SIG-M5 treated with dmso at 0.1 percent for 504 hours (cell line): ENCODE measurements at regions not wholly inside any gene's neighbourhood (a gene's known extent, or its start where the extent isn't known, plus 50 kb on each side); places are given as distances from the start of the nearest gene placed in this dataset.
"Not testable (repeated sequence)": the region's sequence is repeated elsewhere in the genome, so short reads cannot be mapped to it uniquely, and the experiment has no call there.

Experiments
- DNase-seq: peaks from one replicate; lab custom pipeline; 2025; ENCODE audit not compliant: unreplicated experiment; lab: John Stamatoyannopoulos, UW

- DNase-seq: no peak
These were observed 234.2 kb upstream of the ANKRD50 start for GRCh38 chr4:124946696-124947095.

- no peak for DNase-seq
These were observed 232.9 kb upstream of the ANKRD50 start for GRCh38 chr4:124945422-124945821.

DNA sequence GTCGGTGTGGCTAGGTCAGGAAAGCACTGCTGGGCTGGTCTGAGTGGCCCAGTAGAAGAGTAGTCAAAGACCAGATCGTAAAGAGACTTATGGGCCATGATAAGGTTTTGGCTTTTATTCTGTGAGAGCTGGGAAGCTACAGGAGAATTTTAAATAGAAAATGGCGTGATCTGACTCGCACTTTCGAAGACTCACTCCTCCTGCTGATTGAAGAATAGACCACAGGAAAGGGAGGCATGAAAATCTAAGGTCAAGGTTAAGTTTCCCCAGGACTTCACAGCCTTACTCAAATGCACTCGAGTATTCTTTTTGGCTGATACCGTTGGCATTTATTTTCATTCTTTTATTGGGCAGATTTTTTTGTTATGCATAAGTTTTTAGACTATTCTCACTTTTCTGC, 231.4 kb upstream of the ANKRD50 start:
- DNase-seq: no peak

- DNase-seq: no peak
These were observed 230.8 kb upstream of the ANKRD50 start for GRCh38 chr4:124943145-124943889.

GRCh38 chr4:124941267-124941666, 228.7 kb upstream of the ANKRD50 start:
- DNase-seq: peak; percentile 6

GRCh38 chr4:124940387-124940786, 227.9 kb upstream of the ANKRD50 start:
- DNase-seq: no peak

DNA sequence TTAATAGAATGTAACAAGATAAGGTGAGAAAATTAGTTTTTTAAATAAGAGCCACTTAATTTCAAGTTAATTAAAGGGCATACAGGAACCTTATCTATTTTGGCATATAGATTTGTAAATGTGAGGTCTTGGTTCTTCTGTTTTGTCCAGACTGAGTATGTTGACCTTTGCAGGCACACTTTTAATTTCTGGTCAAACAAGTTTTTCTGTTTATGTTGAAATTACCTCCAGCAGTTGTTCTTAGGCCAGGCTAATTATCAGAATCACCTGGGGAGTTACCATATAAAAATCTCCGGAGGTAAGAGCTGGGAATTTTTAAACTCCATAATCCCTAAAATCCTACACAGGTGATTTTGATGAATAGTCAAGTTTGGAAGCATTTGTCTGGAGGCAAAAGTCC, 227.4 kb upstream of the ANKRD50 start:
- peak; percentile 25 for DNase-seq

GRCh38 chr4:124938836-124939235, 226.3 kb upstream of the ANKRD50 start:
- DNase-seq: no peak

GRCh38 chr4:124937993-124938392, 225.5 kb upstream of the ANKRD50 start:
- no peak for DNase-seq

GRCh38 chr4:124936427-124936826, 223.9 kb upstream of the ANKRD50 start:
- no peak for DNase-seq

DNA sequence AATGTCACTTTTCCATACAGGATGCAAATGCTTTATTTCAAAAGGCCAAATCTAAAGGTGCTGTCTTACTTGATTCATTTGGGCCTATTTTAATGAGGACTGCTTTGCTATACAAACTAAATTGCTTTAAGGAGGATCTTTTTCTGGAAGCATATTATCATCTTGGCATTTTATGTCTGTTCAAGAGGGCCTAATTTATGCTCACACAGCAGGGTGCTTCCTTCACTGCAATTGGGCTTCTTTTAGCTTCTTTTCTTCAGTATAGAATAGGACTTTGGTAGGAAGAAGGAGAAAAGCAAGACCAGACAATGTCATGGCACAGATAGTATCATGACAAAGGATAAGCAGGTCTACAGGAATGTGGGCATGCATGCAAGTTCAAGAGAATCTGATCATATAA, 222.4 kb upstream of the ANKRD50 start:
- no peak for DNase-seq

DNA sequence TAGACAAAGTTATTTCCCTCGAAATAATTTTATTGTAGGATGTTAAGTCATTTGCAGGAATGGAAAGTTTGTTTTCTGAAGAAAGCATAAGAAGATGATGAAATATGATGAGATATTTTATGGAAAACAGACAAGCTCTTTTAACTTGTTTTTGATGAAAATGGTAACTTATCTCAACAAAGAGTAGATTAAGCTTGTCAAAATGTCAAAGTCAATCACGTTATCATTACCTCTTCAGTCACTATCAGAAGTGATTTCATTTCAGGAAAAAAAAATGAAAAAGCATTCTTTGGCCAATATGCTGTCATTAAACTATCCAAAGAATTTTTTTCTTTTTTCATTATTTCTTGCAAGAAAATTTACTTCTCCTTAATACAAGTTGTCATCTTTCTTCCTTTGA, 221.0 kb upstream of the ANKRD50 start:
- no peak for DNase-seq

DNA sequence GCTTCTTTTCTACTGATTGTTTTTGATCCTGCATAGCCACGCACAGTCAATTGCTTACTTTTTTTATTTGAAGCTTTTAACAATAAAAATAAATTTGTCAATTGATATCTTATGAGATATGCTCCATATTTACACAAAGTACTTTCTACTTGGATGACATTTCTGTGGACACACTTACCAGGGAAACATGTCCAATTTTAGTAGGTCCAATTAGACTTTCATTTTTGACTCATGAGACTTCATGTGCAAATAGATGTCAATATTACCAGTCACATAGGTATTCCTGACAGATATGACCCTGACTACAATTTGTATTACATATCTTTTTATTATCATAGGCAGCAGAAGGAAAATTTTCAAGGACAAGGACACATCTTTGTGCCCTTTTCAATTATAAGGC, 219.9 kb upstream of the ANKRD50 start:
- DNase-seq: no peak

- DNase-seq: no peak
These were observed 218.5 kb upstream of the ANKRD50 start for GRCh38 chr4:124931050-124931449.

DNA sequence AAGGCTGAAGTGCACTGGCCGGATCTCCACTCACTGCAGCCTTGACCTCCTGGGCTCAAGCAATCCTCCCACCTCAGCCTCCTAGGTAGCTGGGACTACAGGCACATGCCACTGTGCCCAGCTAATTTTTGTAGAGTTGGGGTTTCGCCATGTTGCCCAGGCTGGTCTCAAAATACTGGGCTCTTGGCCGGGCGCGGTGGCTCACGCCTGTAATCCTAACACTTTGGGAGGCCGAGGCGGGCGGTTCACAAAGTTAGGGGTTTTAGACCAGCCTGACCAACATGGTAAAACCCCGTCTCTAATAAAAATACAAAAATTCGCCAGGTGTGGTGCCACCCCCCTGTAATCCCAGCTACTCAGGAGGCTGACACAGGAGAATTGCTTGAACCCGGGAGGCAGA, 210.2 kb upstream of the ANKRD50 start:
- not testable (repeated sequence) for DNase-seq

DNA sequence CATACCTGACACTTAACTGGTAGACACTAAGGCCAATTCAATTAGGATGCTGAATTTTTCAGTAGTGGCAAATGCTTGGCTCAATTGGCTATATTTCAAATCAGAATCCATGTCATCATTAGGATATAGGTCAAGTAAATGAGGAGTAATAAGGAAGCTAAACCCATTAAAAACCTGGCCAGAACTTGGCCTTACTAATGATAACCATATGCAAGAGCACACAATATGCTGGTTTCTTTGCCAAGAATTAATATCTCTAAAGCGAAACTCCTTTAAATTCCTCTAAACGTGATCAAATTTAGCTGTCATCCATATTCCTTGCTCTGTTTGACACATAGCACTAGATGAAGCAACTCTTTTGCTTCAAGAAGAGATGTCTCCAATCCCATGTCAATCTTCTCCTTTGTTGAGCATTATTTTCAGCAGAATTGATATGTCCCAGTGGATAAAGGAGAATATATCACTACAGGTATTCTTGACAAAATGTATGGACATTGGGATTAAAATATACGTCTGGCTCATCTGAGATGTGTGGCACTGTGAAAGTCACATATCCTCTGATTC, 206.1 kb upstream of the ANKRD50 start:
- DNase-seq: no peak

DNA sequence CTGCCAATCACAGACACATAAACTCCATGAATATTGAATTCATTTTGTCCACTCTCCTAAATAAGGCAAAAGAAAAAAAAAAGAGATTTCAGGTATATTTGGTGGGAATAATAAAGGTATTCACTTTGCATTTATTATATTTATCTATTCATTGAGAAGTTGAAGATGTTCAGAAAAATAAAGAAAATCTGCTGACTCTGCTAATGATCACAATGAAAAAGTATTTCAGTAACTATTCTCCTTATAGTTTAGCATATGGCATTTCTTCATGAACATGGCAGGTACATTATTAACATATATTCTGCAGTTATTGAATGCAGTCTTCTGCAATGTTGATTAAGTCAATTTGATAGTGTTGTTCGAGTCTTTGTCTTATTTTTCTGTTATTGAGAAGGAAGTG, 202.5 kb upstream of the ANKRD50 start:
- no peak for DNase-seq

GRCh38 chr4:124913237-124913636, 200.7 kb upstream of the ANKRD50 start:
- no peak for DNase-seq

GRCh38 chr4:124910327-124910726, 197.8 kb upstream of the ANKRD50 start:
- no peak for DNase-seq

GRCh38 chr4:124907881-124908280, 195.3 kb upstream of the ANKRD50 start:
- DNase-seq: no peak

GRCh38 chr4:124905441-124905840, 192.9 kb upstream of the ANKRD50 start:
- DNase-seq: no peak

DNA sequence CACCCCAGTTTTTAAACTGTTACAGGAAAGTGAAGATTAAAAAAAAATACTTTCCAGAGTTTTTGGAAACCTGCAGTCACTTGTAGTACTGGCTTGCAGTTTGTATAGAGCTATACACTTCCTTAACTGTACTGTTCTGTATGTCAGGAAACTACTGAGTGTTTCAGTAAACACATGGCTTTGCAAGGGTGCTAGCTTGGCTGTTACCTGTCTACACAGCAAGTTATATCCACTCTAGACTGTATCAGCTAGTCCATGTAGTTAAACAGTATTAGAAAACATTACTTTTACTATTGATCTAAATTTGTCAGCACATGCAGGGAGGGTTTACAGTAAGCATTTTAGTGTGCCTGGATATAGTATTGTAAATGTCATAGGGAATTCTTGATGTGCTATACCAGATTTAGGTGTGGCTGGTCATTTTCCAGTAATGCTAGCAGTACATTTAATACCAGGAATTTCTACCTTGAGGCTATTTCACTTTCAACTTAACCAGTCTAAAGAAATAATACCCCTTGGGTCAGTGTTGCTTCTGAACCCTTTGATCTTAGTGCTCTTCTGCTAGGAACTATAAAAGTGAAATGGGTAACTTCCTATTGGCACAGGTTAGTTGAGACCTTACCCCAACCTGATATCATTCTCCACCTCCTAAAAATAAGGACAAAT, 192.3 kb upstream of the ANKRD50 start:
- DNase-seq: no peak
